Osteoblast (primary cell): ENCODE measurements at regions not wholly inside any gene's neighbourhood (a gene's known extent, or its start where the extent isn't known, plus 50 kb on each side); places are given as distances from the start of the nearest gene placed in this dataset.
"Not testable (repeated sequence)": the region's sequence is repeated elsewhere in the genome, so short reads cannot be mapped to it uniquely, and the experiment has no call there.

Source experiments
- DNase-seq: peaks from one replicate; pipeline ENCODE4 v3.0.0; 2011; ENCODE audit warnings: low spot score, mixed read lengths; ENCODE audit not compliant: insufficient read length; ENCODE audit errors: missing footprints
- H2AFZ ChIP-seq: 2 replicates; pipeline ENCODE4 v1.6.0; 2011; ENCODE audit warnings: mild to moderate bottlenecking, low read length
- H3K27ac ChIP-seq: 2 replicates; pipeline ENCODE4 v1.5.1; 2011; ENCODE audit warnings: mild to moderate bottlenecking, low read depth, low read length, moderate library complexity
- H3K27me3 ChIP-seq: 2 replicates; pipeline ENCODE4 v1.6.0; 2012; ENCODE audit warnings: mild to moderate bottlenecking, control low read depth, inconsistent platforms, low read length, moderate library complexity; ENCODE audit not compliant: insufficient read depth
- H3K36me3 ChIP-seq: 2 replicates; pipeline ENCODE4 v1.5.1; 2011; ENCODE audit warnings: mild to moderate bottlenecking, low read length, control low read depth, moderate library complexity; ENCODE audit not compliant: insufficient read depth
- H3K4me1 ChIP-seq: 2 replicates; pipeline ENCODE4 v1.5.1; 2011; ENCODE audit warnings: mild to moderate bottlenecking, low read length, control low read depth, moderate library complexity; ENCODE audit not compliant: insufficient read depth
- H3K4me2 ChIP-seq: 2 replicates; pipeline ENCODE4 v1.6.0; 2011; ENCODE audit warnings: mild to moderate bottlenecking, low read length; ENCODE audit not compliant: insufficient read depth
- H3K4me3 ChIP-seq: fragments of 200-600 bp; sonication (generic); 3 replicates; pipeline ENCODE4 v1.5.1; 2012; ENCODE audit warnings: mild to moderate bottlenecking, low read length, inconsistent platforms; ENCODE audit not compliant: insufficient read depth
- H3K79me2 ChIP-seq: 2 replicates; pipeline ENCODE4 v1.6.0; 2012; ENCODE audit warnings: mild to moderate bottlenecking, low read length, control low read depth, inconsistent platforms; ENCODE audit not compliant: insufficient read depth
- H3K9me3 ChIP-seq: 2 replicates; pipeline ENCODE4 v1.5.1; 2011; ENCODE audit warnings: low read depth, low read length, control low read depth
- H4K20me1 ChIP-seq: 2 replicates; pipeline ENCODE4 v1.6.0; 2012; ENCODE audit warnings: mild to moderate bottlenecking, low read length, control low read depth; ENCODE audit not compliant: insufficient read depth
- TF ChIP-seq, protein P1 (sequence below): IDR thresholded peaks from 2 replicates; pipeline ENCODE4 v1.5.1; 2011; ENCODE audit warnings: mild to moderate bottlenecking, low read depth, low read length, moderate library complexity; ENCODE audit errors: extremely low read depth

DNA sequence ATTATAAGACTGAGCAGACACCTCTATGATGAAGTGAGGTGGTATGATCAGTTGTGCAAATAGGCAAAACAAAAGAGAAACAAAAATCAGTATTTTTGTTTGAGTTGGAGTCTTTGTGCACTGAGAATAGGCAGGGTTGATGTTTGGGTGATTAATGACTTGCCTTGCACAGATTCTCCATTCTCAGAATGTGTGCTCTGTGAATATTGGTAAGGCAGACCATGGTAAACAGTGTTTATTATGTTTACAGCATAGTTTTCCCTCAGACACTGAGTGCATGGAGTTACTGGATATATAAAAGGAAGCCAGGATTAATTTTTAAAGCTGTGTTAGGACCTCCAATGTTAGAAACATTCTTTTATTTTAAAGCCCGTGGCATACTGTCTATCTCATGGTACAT is 240.2 kb upstream of the MAGEB16 start:
- no peaks in the 10 kb centered on the region for H3K9me3 ChIP-seq
- H3K79me2 ChIP-seq, result no peaks in the 10 kb centered on the region
- no peaks in the 10 kb centered on the region for H3K4me1 ChIP-seq
- no peaks in the 10 kb centered on the region for H4K20me1 ChIP-seq
- H3K4me3 ChIP-seq, result no peak overlapping the region
- no peaks in the 10 kb centered on the region for H3K36me3 ChIP-seq
- no peak overlapping the region for H3K4me2 ChIP-seq
- H2AFZ ChIP-seq, result no peak overlapping the region
- no peak overlapping the region for H3K27ac ChIP-seq
- TF ChIP-seq, protein P1, sequence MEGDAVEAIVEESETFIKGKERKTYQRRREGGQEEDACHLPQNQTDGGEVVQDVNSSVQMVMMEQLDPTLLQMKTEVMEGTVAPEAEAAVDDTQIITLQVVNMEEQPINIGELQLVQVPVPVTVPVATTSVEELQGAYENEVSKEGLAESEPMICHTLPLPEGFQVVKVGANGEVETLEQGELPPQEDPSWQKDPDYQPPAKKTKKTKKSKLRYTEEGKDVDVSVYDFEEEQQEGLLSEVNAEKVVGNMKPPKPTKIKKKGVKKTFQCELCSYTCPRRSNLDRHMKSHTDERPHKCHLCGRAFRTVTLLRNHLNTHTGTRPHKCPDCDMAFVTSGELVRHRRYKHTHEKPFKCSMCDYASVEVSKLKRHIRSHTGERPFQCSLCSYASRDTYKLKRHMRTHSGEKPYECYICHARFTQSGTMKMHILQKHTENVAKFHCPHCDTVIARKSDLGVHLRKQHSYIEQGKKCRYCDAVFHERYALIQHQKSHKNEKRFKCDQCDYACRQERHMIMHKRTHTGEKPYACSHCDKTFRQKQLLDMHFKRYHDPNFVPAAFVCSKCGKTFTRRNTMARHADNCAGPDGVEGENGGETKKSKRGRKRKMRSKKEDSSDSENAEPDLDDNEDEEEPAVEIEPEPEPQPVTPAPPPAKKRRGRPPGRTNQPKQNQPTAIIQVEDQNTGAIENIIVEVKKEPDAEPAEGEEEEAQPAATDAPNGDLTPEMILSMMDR, result no peak
- no peaks in the 10 kb centered on the region for H3K27me3 ChIP-seq
- DNase-seq, result no peak

GRCh38 chrX:35561985-35562384 is 236.2 kb upstream of the MAGEB16 start:
- Histone ChIP-seq H3K27ac (no peak overlapping the region), H4K20me1 (no peaks in the 10 kb centered on the region), H3K79me2 (no peaks in the 10 kb centered on the region), H3K4me2 (no peak overlapping the region), H3K4me1 (no peaks in the 10 kb centered on the region), H3K27me3 (no peaks in the 10 kb centered on the region), H3K36me3 (no peaks in the 10 kb centered on the region), H3K9me3 (no peaks in the 10 kb centered on the region), H3K4me3 (no peak overlapping the region), H2AFZ (no peak overlapping the region)
- TF ChIP-seq, protein P1, result no peak
- no peak for DNase-seq

GRCh38 chrX:35562395-35562794 is 235.7 kb upstream of the MAGEB16 start:
- Histone ChIP-seq H2AFZ (no peak overlapping the region), H3K27me3 (no peaks in the 10 kb centered on the region), H3K36me3 (no peaks in the 10 kb centered on the region), H4K20me1 (no peaks in the 10 kb centered on the region), H3K4me2 (no peak overlapping the region), H3K4me1 (no peaks in the 10 kb centered on the region), H3K9me3 (no peaks in the 10 kb centered on the region), H3K4me3 (no peak overlapping the region), H3K27ac (no peak overlapping the region), H3K79me2 (no peaks in the 10 kb centered on the region)
- TF ChIP-seq, protein P1, result no peak
- no peak for DNase-seq

GRCh38 chrX:35590210-35590609 is 207.9 kb upstream of the MAGEB16 start:
- H2AFZ ChIP-seq, result no peak overlapping the region
- H3K4me2 ChIP-seq, result no peak overlapping the region
- H3K79me2 ChIP-seq, result no peaks in the 10 kb centered on the region
- TF ChIP-seq, protein P1, result no peak
- DNase-seq, result no peak
- no peaks in the 10 kb centered on the region for H3K36me3 ChIP-seq
- H3K4me1 ChIP-seq, result no peaks in the 10 kb centered on the region
- H3K27me3 ChIP-seq, result no peaks in the 10 kb centered on the region
- H3K9me3 ChIP-seq, result no peaks in the 10 kb centered on the region
- no peaks in the 10 kb centered on the region for H4K20me1 ChIP-seq
- H3K4me3 ChIP-seq, result no peak overlapping the region
- H3K27ac ChIP-seq, result no peak overlapping the region

- not testable (repeated sequence) for H3K79me2 ChIP-seq, H3K4me3 ChIP-seq, DNase-seq, H3K36me3 ChIP-seq, H3K9me3 ChIP-seq, H3K4me2 ChIP-seq, H4K20me1 ChIP-seq, H3K4me1 ChIP-seq, H3K27ac ChIP-seq, H2AFZ ChIP-seq, H3K27me3 ChIP-seq
Measured at GRCh38 chrX:35611562-35611961, 186.6 kb upstream of the MAGEB16 start.
